GM12878 (cell line): ENCODE measurements at regions not wholly inside any gene's neighbourhood (a gene's known extent, or its start where the extent isn't known, plus 50 kb on each side); places are given as distances from the start of the nearest gene placed in this dataset.

Source experiments
- EZH2 ChIP-seq: IDR thresholded peaks from 2 replicates; pipeline ENCODE4 v1.6.1; 2012; ENCODE audit warnings: low read depth, mild to moderate bottlenecking, control low read depth, inconsistent platforms, low read length, borderline replicate concordance; ENCODE audit not compliant: control insufficient read depth
- POLR2A ChIP-seq: IDR thresholded peaks from 2 replicates; pipeline ENCODE4 v1.6.1; 2011; ENCODE audit warnings: low read depth, mild to moderate bottlenecking, low read length

- no peak for TF ChIP-seq POLR2A
- TF ChIP-seq EZH2 = no peak
Observed at GRCh38 chr6:8642854-8643253, 207.5 kb upstream of the SLC35B3 start.
